ENCODE measurements at regions not wholly inside any gene's neighbourhood (a gene's known extent, or its start where the extent isn't known, plus 50 kb on each side); places are given as distances from the start of the nearest gene placed in this dataset.

DNA sequence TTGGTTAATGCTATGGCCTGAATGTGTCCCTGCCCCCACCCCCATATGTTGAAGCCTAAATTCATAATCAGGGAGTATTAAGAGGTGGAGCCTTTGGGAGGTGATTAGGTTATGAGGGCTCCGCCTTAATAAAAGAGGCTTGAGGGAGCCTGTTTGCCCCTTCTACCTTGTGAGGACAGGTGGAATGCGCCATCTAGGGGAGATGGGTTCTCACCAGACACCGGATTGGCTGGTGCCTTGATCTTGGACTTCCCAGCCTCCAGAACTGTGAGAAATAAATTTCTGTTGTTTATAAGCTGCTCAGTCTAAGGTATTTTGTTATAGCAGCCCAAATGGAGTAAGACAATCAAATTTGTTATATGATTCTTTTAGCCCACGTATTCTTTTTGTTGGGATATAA, 148.3 kb downstream of the PTCSC3 start:
- no peak for DNase-seq

DNA sequence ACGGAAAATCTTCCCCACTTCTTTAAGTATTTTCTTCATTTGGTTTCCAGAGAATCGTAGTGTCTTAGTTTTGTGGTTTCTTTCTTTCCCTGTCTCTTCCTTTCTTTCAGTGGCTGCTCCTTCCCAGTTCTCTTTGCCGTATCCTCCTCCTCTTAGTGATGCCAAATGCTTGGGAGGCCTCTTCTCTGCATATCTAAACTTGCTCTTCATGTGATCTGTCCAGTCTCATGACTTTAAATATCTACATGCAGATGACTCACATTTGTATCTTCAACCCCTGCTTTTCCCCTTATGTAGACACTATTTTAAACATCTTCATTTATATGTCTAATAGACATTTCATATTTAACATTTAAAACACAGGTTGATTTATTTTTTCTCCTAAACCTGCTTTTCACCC, 149.2 kb downstream of the PTCSC3 start:
- no peak for DNase-seq

GRCh38 chr14:36022765-36023410, 153.6 kb downstream of the PTCSC3 start:
- DNase-seq = no peak

DNA sequence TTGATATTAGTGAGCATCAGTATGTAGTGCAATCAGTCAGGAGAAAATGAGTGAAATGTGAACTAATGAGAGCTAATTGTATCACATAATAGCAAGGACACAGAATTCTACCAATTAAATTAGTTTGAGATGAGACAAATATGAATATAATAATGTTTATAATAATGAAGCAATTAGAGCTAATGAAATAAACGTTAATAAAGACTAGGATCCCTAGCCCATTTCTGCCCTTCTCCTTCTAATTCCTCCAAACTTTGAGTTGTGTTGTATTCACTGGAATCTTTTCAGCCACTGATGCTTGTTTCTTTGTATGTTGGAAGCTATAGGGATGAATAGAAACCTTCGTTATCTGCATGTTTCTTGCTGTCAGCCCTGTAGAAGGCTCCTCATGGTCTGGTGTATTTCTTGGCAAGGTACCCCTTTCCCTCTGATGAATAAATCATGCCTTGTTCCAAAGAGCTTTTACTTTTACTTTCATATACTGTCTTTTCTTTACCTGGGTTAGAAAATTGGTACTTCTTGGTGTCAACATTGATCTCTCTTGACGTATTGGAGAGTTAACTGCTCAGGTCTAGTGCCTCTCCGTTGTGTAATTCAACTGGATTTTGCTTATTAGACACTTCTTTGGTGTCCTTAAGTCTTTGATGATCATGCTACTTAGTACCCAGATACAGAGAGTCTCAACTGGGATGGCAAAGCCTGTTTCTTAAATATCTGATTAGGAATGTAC, 154.8 kb downstream of the PTCSC3 start:
- DNase-seq = no peak

- no peak for DNase-seq
Observed at GRCh38 chr14:36021030-36021422, 155.5 kb downstream of the PTCSC3 start.

DNA sequence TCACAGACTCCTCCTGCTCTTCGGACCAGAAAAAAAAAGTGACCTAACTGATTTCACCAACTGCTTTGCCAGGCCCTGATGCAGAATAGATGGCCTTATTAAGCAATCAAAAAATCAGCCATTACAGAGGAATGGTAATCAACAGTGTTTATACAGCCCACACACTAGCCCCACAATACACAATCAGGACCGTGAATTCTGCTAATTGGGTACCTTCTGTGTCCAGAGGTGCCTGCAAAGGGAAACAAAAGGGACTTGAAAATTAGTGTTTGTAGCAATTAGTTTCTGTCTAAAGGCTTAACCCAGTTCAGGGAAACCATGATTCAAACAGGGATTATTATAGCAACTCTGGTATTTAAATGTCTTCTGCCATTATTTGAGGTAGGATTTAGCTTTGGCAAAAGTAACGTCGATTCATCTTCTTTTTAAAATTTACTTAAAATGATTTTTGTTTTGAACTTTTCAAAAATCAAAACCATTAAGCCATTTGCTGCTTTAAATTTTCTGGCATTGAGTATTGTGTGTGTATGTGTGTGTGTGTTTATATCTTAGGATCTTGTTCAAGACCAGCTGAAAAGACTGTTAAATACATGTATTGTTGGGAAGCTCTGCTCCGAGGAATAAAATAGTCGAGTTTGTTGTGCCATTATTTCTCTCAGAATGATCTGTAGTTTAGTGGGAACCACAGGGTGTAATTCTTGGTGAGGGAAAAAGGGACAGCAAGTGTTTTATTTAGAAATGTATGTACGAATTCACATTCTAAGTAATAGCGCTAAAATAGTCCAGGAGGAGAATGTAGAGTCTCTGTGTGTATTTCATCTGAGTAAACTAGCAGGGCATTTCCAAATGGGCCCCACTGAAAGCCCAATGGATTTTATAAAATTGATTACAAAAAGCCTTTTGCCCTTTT, 156.1 kb downstream of the PTCSC3 start:
- no peak for DNase-seq

GRCh38 chr14:36019126-36019525, 157.4 kb downstream of the PTCSC3 start:
- no peak for DNase-seq

- no peak for DNase-seq
Observed at GRCh38 chr14:36014236-36014635, 162.3 kb downstream of the PTCSC3 start.

DNA sequence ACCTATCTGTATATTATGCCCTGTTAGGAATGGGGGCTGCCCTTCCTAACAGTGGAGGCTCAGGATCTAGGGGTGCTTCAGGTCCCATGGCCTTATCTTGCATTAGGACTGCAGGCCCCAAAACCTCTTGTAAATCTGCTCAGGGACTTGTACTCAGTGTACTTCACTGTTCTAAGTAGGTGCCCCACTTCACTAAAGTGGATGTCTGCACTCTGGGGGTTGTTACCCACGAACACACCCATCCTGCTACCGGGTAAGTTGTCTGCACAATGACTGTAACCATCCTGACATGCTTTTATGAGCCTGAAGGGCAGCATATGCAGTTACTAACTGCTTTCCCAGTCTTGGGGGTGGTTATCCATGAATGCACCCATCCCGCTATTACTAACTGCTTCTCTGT, 163.0 kb downstream of the PTCSC3 start:
- no peak for DNase-seq

- DNase-seq = no peak
Observed at GRCh38 chr14:36012621-36013020, 163.9 kb downstream of the PTCSC3 start.

DNA sequence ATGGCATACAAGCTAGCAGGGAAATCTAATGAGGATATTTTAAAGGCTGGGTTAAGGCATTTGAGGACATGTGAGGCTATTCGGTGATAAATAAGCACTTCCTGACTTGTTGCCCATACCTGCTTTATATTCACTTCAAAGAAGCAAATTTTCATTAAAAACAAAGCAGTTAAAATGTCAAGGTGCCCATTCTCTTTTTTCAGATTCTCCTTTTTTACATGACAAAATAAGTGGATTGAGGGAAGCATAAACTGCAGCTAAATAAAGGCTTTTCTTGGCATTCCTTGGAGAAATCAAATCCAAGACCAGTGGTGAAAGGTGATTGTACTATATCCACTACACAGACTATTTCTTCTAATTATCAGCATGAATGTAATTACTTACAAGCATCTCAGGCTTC, 166.9 kb downstream of the PTCSC3 start:
- no peak for DNase-seq

DNA sequence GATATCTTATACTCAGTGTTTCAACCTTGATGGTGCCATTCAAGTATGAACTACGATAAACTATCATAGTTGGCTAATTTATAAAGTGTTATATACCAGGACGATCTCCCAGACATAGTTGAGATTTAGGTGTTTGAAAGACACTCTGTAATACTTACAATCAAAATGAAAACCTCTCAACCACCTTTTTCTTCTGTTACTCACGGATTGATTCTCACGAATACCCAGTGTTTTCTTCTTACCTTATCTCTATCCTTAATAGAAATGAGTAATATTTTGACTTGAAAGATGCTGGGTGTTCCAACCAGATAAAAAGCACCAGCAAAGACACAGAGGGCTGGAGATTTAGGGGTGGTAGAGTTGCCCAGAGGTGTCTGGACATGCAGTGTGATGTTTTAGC, 169.9 kb downstream of the PTCSC3 start:
- DNase-seq = no peak

GRCh38 chr14:36005670-36006069, 170.9 kb downstream of the PTCSC3 start:
- no peak for DNase-seq

DNA sequence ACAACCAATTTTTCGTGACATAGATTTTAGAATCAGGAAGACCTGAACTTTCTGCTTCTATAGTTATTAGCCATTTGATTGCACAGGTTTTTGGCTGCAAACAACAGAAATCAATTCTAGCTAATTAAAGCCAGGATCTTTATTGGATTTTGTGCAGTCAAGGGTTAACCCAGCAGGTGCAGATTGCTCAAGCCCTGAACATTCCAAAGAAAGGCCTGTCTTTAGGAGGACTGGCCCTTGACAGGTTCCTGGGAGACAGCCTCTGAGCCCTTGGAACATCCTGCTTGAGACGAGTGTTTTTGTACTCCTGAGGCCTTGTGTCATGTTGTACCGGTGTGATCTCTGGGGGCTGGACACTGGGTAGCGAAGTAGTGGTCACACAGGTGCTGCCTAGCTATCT, 174.6 kb downstream of the PTCSC3 start:
- DNase-seq = no peak

DNA sequence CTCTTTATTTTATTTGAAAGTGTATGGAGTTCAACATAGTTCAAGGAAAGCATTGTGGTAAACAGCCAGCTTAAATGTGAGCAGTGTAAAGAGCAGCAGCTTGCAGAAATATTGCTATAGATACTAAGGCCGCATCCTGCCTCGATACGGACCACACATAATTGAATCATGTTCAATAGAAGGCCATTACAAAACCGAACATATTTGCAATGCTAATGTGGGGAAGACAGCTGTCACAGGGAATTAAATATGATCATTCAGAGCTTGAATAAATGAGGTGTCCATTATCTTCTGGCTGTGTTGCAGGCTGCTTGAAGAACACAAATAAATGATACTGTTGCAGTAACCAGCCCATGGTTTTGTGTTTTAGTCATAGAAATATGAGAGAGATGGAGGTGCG, 173.2 kb downstream of the BRMS1L start:
- no peak for DNase-seq

GRCh38 chr14:35998303-35998702, 172.2 kb downstream of the BRMS1L start:
- DNase-seq = no peak

- no peak for DNase-seq
Observed at GRCh38 chr14:35993684-35993960, 167.5 kb downstream of the BRMS1L start.

- no peak for DNase-seq
Observed at GRCh38 chr14:35992816-35993683, 166.9 kb downstream of the BRMS1L start.

- DNase-seq = no peak
Observed at GRCh38 chr14:35991356-35991755, 165.2 kb downstream of the BRMS1L start.

- DNase-seq = no peak
Observed at GRCh38 chr14:35989736-35990135, 163.6 kb downstream of the BRMS1L start.

GRCh38 chr14:35988972-35989690, 163.0 kb downstream of the BRMS1L start:
- DNase-seq = no peak

DNA sequence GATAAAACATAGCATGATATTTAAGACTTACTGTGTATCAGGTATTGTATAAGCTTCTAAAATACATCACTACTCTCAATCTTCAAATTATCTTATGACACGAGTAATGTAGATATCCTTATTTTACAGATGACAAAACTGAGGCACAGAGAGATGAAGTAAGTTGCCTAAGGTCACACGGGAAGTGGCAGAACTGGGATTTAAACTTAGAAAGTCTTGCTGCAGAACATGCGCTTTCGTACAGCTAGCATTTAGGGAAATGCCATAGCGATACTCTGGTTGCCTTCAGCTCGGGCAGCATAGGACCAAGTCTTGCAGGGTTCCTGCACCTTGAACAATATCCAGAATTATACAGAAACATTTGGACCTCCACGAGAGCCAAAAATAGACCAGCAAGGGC, 162.4 kb downstream of the BRMS1L start:
- no peak for DNase-seq

Measured in occipital lobe (tissue), 1 donor.